ENCODE measurements at regions not wholly inside any gene's neighbourhood (a gene's known extent, or its start where the extent isn't known, plus 50 kb on each side); places are given as distances from the start of the nearest gene placed in this dataset.
"Not testable (repeated sequence)": the region's sequence is repeated elsewhere in the genome, so short reads cannot be mapped to it uniquely, and the experiment has no call there.

- no peak for DNase-seq
These were observed 118.9 kb upstream of the CAB39 start for GRCh38 chr2:230593765-230594164.

DNA sequence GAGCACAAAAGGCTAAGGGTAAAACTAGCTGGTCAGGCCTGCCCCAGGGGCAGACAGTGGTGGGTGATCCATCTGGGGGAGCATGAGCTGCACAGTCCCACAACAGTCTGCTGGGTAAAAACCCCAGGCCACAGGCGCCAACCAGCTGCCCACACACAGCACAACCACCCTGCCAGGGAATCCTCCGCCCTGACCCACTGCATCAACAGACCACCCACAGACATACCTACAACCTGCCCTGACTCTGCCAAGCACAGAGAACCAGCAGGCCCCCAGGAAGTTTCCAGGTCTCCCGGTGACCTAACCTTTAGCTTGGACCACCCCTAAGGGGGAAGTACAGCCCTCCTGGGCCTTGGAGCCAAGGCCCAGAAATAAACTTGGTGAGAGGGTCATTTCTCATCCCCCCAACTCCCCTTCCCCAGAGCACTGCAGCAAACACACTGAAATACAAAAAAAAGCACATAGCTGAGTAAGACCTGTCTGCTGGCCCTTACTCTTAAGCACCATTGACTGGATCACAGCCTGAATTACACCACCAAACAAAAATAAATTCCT is 118.3 kb upstream of the CAB39 start:
- DNase-seq = no peak

DNA sequence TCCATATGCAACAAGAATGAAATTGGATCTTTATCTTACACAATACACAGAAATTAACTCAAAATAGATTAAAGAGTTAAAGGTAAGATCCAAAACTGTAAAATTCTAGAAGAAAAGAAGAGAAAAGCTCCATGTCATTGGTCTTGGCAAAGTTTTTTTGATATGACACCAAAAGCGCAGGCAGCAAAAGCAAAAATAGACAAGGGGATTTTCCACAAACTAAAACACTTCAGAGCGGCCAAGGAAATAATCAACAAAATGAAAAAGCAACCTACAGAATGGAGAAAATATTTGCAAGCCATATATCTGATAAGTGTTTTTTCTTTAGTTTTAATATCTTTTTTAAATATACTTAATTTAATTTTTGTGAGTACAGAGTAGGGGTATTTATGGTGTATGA is 112.8 kb upstream of the CAB39 start:
- DNase-seq = no peak

GRCh38 chr2:230600285-230600684 is 112.4 kb upstream of the CAB39 start:
- no peak for DNase-seq

DNA sequence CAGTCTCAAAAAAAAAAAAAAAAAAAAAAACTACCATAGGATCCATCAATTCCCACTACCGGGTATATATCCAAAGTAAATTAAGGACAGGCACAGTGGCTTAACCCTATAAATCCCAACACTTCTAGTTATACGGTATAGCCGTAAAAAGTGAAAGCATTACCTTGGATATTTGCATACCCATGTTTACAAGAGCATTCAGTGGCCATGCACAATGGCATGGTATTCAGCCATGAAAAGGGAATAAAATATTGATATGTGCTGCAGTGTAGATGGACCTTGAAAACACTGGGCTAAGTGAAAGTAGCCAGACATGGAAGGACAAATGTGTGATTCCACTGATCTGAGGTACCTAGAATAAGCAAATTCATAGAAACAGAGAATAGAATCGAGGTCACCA is 111.8 kb upstream of the CAB39 start:
- DNase-seq = no peak

DNA sequence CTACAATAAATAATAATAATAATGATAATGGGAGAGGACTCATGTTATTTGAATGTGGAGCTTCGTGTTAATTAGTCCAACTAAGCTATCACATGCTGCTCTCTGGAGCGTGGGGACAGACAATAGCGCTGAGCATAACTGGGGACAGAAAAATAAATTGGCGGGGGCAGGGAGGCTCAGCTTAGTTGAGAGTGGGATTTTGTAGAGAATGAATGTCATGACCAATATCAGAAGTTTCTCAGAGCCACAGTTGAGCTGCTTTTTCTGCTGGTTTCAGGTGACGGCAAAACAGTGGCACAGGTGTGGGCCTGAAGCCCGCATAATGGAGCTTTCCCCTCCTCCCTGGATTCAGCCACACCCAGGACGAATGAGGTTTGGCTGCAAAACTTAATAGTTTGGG is 111.1 kb upstream of the CAB39 start:
- no peak for DNase-seq

DNA sequence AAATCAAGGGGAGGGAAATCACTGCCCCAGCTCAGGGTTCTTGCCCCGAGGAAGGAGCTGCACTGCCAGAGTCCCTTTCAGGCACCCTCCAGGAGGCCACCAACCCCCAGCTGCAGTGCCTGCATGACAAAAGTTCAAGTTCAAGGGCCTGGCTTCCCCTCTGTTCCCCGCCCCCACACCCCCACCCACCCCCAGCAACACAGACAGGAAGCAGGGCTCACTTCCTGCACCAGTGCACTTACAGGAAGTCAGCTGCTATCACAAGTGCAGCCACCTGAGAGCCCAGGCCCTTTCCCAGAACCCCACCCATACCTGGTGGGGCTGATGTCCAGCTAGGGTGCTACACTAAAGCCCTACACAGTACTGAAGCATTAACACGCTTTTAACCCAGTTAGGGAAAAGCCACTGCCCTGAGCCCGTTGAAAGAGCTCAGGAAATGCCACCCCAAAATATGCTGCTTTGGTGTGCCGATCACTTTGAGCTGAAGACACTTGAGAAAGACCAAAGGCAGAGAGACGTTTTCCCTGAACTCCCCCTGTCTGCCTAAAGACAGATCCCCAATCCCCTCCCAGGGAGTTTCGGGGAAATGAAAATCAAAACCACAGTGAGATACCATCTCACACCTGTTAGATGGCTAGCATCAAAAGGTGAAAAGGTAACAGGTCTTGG is 109.9 kb upstream of the CAB39 start:
- no peak for DNase-seq

DNA sequence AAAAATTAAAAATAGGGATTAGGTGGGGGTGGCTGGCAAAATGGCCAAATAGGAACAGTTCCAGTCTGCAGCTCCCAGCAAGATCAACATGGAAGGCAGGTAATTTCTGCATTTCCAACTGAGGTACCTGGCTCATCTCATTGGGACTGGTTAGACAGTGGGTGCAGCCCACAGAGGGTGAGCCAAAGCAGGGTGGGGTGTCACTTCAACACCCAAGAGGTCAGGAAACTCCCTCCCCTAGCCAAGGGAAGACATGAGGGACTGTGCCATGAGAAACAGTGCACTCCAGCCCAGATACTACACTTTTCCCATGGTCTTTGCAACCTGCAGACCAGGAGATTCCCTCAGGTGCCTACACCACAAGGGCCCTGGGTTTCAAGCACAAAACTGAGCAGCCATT is 109.3 kb upstream of the CAB39 start:
- not testable (repeated sequence) for DNase-seq

DNA sequence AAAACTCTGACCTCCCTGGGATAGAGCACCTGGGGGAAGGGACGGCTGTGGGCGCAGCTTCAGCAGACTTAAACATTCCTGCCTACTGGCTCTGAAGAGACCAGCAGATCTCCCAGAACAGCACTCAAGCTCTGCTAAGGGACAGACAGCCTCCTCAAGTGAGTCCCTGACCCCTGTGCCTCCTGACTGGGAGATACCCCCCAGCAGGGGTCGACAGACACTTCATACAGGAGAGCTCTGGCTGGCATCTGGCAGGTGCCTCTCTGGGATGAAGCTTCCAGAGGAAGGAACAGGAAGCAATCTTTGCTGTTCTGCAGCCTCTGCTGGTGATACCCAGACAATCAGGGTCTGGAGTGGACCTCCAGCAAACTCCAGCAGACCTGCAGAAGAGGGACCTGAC is 108.5 kb upstream of the CAB39 start:
- not testable (repeated sequence) for DNase-seq

- DNase-seq = no peak
These were observed 98.6 kb upstream of the CAB39 start for GRCh38 chr2:230614040-230614439.

GRCh38 chr2:230614913-230615332 is 97.7 kb upstream of the CAB39 start:
- DNase-seq = no peak

DNA sequence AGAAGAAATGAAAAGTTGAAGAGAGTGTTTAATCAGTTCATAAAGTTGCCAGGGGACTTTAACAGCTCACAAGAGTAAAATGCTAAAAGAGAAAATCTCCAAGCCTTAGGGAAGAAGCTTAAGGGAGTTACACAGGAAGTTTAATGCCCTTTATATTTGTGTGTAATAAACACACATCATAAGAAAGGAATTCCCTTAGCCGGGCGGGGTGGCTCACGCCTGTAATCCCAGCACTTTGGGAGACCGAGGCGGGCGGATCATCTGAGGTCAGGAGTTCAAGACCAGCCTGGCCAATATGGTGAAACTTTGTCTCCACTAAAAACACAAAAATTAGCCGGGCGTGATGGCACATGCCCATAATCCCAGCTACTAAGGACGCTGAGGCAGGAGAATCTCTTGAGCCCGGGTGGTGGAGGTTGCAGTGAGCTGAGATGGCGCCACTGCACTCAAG is 95.4 kb upstream of the CAB39 start:
- DNase-seq = not testable (repeated sequence)

GRCh38 chr2:230619491-230619890 is 93.2 kb upstream of the CAB39 start:
- no peak for DNase-seq

GRCh38 chr2:230625220-230625619 is 87.4 kb upstream of the CAB39 start:
- DNase-seq = not testable (repeated sequence)

GRCh38 chr2:230627091-230627490 is 85.6 kb upstream of the CAB39 start:
- DNase-seq = not testable (repeated sequence)

DNA sequence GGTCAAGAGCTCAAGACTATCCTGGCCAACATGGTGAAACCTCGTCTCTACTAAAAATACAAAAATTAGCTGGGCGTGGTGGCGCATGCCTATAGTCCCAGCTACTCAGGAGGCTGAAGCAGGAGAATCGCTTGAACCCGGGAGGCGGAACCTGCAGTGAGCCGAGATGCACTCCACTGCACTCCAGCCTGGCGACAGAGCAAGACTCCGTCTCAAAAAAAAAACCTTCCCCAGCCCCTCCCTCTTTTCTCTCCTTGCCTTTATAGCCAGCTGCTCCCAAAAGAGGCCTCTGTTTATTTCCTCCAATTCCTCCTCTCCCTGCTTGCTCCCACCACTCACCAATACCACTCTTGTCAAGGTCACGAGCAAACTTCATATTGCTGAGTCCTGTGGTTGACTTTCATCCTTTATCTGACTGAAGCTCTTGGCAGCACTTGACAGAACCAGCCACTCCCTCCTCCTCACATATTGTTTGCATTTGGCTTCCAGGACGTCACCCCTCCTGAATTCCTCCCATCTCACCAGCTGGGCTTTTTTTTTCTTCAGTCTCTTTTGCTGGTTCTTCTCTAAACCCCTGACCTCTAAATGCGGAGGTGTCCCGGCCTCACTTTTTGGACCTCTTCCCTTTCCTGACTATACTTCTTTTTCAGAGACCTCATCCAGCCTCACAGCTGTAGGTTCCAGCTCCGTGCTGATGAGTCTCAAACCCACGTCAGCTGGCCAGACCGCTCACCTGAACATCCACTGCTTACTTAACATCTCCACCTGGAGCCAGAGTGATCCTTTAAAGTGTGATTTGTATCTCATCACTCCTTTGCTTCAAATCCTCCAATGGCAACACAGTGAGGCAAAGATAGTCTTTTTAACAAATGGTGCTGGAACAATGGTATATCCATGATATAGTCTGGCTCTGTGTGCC is 84.6 kb upstream of the CAB39 start:
- no peak for DNase-seq

GRCh38 chr2:230631470-230631869 is 81.2 kb upstream of the CAB39 start:
- DNase-seq = no peak

GRCh38 chr2:230634146-230634545 is 78.5 kb upstream of the CAB39 start:
- DNase-seq = no peak

DNA sequence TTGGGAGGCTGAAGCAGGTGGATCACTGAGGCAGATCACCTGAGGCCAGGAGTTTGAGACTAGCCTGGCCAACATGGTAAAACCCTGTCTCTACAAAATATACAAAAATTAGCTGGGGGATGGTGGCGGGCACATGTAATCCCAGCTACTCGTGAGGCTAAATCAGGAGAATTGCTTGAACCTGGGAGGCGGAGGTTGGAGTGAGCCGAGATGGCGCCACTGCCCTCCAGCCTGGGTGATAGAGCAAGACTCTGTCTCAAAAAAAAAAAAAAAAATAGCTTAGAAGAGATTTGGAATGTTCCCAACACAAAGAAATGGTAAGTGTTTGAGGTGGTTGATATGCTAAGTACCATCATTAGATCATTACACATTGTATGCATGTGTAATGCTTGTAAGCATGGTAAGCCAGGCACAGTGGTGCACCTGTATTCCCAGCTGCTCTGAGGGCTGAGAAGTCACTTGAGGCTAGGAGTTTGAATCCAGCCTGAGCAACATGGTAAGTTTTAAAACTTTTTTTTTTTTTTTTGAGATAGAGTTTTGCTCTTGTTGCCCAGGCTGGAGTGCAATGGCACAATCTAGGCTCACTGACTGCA is 77.8 kb upstream of the CAB39 start:
- not testable (repeated sequence) for DNase-seq

- no peak for DNase-seq
These were observed 75.9 kb upstream of the CAB39 start for GRCh38 chr2:230636684-230637271.

DNA sequence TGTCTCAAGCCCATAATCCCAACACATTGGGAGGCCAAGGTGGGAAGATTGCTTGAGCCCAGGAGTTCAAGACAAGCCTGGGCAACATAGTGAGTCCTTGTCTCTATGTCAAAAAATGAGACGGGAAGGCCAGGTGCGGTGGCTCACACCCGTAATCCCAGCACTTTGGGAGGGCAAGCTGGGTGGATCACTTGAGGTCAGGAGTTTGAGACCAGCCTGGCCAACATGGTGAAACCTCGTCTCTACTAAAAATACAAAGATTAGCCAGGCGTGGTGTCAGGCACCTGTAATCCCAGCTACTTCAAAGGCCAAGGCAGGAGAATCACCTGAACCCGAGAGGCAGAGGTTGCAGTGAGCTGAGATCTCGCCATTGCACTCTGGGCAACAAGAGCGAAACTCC is 75.2 kb upstream of the CAB39 start:
- DNase-seq = not testable (repeated sequence)

- DNase-seq = no peak
These were observed 72.1 kb upstream of the CAB39 start for GRCh38 chr2:230640540-230641011.

DNA sequence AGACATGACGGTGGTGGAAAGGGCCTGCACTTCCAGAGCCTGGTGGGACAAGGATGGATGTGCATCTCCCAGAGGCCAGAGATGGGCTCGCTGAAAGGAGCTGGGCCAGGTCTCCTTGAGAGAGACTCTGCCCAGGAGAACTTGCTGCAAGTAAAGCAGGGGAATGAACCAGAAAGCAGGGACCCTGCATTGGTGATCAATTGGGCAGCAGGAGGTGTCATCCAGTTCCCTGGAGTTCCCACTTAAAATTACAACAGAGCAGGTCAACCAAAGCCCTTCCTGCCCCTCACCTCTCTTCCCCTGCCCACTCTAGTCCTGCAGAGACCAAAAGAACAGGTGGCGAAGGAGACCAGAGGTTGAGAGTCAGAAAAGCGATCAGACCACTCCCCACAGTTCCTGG is 69.7 kb upstream of the CAB39 start:
- no peak for DNase-seq

Measured in islet precursor cell (in vitro differentiated cells).